ENCODE measurements at regions not wholly inside any gene's neighbourhood (a gene's known extent, or its start where the extent isn't known, plus 50 kb on each side); places are given as distances from the start of the nearest gene placed in this dataset.
"Not testable (repeated sequence)": the region's sequence is repeated elsewhere in the genome, so short reads cannot be mapped to it uniquely, and the experiment has no call there.

- no peak for DNase-seq
Observed at GRCh38 chr10:117492504-117492903, 50.0 kb upstream of the EMX2 start.

GRCh38 chr10:117488004-117488403, 54.5 kb upstream of the EMX2 start:
- no peak for DNase-seq

DNA sequence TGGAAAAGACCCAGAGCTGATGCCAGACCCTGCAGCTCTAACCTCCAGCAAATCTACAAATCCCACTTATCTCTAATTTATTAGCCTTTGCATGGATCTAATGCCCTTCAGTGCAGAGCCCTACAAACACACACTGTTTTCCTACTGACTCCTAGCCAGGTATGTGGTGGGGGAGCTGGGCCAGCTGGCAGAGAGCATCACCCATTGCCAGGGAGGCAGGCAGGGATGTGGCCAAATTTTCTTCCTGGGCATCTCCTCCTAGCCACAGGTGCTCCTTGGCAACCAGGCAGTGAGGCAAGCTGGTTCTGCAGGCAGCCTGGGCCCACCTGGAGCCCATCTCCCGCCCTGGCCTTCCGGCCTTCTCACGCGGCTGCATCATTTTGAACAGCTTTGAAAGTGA, 55.9 kb upstream of the EMX2 start:
- DNase-seq: no peak

GRCh38 chr10:117483056-117483590, 59.4 kb upstream of the EMX2 start:
- no peak for DNase-seq

DNA sequence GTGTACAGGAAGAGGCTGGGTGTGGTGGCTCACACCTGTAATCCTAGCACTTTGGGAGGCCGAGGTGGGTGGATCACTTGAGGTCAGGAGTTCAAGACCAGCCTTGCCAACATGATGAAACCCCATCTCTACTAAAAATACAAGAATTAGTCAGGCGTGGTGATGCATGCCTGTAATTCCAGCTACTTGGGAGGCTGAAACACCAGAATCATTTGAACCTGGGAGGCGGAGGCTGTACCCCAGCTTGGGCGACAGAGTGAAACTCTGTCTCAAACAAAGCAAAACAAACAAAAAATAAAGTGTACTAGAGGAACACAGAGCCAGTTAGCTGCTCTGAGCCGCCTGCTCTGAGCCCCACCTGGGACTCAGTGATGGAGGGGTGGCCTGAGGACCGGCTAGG, 61.5 kb upstream of the EMX2 start:
- not testable (repeated sequence) for DNase-seq

DNA sequence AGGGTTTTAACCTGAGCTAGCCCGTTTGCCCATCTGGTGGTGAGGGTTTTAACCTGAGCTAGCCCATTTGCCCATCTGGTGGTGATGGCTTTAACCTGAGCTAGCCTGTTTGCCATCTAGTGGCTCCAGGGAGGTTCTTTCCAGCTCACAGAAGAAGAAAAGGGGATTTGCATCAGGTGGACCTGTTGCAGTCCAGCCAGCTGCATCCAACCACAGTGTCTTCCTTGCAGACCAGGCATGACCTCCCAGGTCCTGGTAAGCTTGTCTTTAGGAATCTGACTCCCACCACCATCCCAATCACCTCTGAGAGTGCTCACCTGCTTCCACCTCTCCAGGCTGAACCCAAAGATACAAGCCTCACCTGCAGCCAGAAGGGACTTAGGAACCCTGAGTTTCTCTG, 62.4 kb upstream of the EMX2 start:
- no peak for DNase-seq

GRCh38 chr10:117477961-117478670, 64.4 kb upstream of the EMX2 start:
- DNase-seq: no peak

- DNase-seq: no peak
Observed at GRCh38 chr10:117477211-117477947, 65.2 kb upstream of the EMX2 start.

GRCh38 chr10:117476716-117477115, 65.8 kb upstream of the EMX2 start:
- DNase-seq: no peak

GRCh38 chr10:117476281-117476680, 66.3 kb upstream of the EMX2 start:
- no peak for DNase-seq

DNA sequence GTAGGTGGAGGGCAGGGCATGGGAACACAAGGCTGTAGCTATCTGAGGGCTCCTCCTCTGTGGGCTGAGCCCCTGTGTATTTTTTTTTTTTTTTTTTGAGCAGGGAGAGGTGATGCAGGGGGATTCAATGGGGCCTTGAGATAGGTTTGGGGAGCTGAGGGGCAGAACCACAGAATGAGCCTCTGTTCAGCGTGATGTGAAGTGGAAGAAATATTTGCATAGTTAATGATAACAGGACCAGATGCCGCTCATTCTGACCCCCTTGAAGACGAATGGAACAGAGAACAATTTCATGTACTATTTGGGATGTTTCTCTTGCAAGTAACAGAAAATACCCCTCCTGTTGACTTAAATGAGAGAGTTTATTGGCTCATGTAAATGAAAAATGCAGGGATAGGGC, 69.7 kb upstream of the EMX2 start:
- no peak for DNase-seq

DNA sequence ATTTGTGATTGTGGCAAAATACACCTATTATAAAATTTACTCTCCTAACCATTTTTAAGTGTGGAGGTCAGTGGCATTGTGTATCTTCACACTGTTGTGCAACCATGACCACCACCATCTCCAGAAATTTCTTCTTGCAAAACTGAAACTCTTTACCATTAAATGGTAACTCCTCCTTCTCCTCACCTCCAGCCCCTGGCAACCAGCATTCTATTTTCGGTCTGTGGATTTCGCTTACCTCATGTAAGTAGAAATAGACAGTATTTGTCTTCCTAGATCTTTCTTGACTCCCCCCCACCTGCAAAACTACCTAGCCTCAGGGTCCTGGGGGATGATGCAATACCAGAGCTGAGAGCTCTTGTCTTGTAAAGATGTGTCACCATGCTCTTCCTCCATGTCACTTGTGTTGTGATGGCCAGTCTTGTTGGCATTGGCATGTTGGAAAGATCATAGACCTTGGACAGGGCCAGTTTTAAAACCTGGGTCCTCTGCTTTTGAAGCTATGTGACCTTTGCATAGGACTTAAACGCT, 71.1 kb upstream of the EMX2 start:
- DNase-seq: no peak

DNA sequence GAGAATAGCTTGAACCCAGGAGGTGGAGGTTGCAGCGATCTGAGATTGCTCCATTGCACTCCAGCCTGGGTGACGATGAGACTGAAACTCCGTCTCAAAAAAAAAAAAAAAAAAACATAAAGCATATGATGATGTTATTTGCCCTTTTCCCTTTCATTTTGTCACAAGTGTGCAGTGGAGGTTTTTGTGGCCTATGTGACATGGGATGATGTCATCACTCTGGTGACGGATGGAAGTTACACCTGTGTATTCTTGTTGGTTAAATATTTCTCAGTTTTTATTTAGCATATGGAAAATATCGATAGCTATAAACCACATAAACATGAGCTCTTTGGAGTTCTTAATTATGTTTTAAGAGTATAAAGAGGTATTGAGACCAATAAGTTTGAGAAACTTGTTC, 71.8 kb upstream of the EMX2 start:
- no peak for DNase-seq

DNA sequence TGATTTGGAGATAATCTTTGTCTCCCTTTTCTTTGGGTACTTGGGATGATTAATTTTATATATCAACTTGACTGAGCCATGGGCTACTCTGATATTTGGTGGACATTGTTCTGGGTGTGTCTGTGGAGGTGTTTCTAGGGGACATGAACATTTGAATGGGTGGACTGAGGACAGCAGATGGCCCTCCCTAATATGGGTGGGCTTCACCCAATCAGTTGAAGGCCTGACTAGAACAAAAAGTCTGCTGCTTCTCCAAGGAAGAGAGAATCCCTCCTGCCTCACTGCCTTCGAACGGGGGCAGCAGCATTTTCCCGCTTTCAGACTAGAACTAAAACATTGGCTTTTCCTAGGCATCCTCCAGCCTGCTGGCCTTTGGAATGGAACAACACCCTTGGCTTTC, 73.9 kb upstream of the EMX2 start:
- DNase-seq: no peak

GRCh38 chr10:117464176-117464575, 78.4 kb upstream of the EMX2 start:
- DNase-seq: no peak

DNA sequence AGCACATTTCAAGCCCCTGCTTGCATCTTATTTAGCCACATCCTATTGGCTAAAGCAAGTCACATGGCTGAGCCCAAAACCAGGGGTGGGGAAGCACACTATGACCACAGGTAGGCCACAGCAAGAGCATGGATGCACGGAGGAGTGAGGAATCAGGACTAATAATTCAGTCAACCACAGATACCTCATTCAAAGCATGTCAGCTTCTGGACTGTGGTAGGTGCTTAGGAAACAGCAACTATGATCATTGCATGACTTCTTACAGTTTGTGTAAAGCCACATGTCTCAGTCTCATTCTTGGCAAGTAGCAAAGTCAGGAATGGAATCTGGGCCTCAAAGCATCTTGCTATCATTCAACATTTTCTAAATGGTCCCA, 79.0 kb upstream of the EMX2 start:
- DNase-seq: no peak

- no peak for DNase-seq
Observed at GRCh38 chr10:117462816-117463544, 79.6 kb upstream of the EMX2 start.

DNA sequence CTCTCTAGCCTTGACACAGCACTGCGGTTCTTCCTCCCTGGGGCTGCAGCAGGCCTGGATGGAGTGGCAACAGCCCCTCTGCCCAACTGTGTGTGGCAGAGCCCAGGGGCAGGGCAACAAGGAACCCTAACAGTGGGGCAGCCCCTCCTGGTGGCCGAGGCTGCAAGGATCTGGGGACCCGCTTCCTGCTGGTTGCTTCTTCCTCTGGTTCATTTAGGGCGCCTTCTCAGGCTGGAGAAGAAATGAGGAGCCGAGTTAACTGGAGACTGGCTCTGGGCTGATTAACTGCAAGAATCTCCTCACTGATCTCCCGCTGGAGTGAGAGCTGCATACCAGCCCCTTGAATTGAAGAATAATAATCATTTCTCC, 80.1 kb upstream of the EMX2 start:
- DNase-seq: no peak

- DNase-seq: peak; percentile 56
Observed at GRCh38 chr10:117461766-117462423, 80.7 kb upstream of the EMX2 start.

DNA sequence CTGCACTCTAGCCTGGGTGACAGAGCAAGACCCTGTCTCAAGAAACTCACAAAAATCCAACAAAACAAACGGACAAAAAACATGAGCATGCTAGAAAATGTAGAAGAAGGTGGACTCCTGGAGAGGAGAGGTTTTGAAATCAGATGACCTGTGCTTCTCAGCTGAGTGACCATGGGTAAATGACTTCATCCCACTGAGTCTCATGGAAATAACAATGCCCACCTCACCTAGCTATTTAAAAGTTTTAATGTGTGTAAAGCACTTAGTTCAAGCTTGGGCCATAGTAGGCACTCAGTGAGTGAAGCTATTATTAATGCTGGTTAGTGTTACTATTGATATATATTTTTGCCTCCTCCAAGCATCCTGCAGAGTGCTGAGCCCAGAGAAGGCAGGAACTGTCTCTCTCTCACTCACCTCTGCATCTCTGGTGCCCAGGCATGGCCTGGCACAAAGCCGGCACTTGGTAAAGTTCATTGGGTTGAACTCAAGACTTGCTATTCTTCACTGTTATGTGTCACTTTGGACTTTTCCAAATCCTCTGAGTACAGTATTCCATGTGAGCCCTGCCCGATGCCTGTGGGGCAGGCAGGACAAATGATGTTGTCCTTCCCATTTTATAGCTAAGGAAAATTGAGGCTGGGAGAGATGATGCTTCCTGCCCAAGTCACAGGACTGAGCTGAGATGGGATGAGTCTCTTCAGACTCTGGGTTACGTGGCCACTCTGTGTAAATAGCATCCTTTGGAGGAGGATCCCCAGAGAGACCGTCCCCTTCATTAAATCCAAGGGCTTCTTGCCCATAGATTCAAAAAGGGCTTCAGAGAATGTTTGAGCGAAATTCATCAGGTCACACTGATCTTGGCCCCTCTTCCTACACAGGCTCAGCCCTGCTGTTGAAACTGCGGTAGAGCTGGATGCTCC, 81.4 kb upstream of the EMX2 start:
- no peak for DNase-seq

GRCh38 chr10:117458571-117458970, 83.3 kb upstream of the PDZD8 start:
- no peak for DNase-seq

DNA sequence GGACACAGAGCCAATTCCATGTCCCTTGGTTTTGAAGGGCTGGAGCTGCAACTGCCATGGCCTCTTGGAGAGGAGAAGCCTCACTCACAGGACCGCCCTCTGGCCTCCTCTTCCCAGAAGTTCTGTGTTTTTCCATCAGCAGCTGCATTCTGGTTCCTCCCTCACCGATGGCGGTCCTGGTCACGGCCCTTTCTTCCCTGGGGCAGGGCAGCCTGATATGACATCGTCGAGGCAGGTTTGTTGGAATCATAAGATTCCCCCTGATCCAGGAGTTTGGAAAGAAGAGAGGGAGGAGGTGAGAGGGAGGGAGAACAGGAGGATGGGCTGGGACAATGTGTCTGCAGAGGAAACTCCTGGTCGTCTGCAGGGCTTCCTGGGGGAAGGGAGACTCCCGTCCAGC, 82.7 kb upstream of the PDZD8 start:
- no peak for DNase-seq
